Body of pancreas (tissue), 4 donors: ENCODE measurements at regions not wholly inside any gene's neighbourhood (a gene's known extent, or its start where the extent isn't known, plus 50 kb on each side); places are given as distances from the start of the nearest gene placed in this dataset.

Experiments used
- POLR2A ChIP-seq, 3 donors: fragments of 450-650 bp; IDR thresholded peaks; one replicate each; pipeline ENCODE4 v1.6.1; 2016; ENCODE audit warnings: antibody characterized with exemption in 3 of 3, mild to moderate bottlenecking in 2 of 3
- TF ChIP-seq, protein P1 (sequence below), 7 experiments: fragments of 450-650 bp in 4 of 7; fragments of 200-600 bp in 3 of 7; sonication (generic) in 3 of 7; IDR thresholded peaks; one replicate each; pipeline ENCODE4 v1.5.1; 2016 to 2019; ENCODE audit warnings: antibody characterized with exemption in 7 of 7

DNA sequence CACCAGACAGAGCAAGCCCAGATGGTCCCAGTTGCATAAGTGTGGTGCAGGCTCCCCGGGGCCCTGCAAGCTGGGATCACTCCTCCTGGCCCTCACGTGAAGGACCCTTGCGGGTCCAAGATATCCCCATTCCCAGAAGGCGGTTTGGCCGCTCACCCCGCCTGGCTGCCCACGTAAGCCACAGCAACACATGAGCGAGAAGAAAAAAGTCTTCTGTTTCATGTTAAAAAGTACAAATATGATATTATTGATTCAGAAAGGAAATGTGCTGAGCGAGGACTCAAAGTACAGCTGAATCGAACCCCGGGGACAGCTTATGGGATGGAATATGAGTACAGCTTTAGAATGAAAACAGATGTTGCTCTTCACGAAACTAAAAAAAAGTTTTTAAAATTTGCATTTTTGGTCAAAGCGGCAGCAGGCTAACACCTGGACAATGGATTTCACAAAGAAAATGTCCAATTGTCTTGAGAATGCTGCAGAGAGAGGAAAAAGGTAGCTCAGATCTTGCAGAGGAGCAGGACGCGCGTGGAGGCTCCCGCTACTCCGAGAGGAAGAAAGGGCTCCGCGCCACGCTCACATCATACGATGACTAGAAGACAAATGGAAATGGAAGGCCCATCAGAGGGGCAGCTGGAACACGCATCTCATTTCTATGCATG is 427.6 kb downstream of the IRX1 start:
- TF ChIP-seq, protein P1, sequence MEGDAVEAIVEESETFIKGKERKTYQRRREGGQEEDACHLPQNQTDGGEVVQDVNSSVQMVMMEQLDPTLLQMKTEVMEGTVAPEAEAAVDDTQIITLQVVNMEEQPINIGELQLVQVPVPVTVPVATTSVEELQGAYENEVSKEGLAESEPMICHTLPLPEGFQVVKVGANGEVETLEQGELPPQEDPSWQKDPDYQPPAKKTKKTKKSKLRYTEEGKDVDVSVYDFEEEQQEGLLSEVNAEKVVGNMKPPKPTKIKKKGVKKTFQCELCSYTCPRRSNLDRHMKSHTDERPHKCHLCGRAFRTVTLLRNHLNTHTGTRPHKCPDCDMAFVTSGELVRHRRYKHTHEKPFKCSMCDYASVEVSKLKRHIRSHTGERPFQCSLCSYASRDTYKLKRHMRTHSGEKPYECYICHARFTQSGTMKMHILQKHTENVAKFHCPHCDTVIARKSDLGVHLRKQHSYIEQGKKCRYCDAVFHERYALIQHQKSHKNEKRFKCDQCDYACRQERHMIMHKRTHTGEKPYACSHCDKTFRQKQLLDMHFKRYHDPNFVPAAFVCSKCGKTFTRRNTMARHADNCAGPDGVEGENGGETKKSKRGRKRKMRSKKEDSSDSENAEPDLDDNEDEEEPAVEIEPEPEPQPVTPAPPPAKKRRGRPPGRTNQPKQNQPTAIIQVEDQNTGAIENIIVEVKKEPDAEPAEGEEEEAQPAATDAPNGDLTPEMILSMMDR (IDR thresholded peaks at IDR 0.05): no peak
- TF ChIP-seq POLR2A (IDR thresholded peaks at IDR 0.05): no peak
